Smooth muscle cell (in vitro differentiated cells): ENCODE measurements at regions not wholly inside any gene's neighbourhood (a gene's known extent, or its start where the extent isn't known, plus 50 kb on each side); places are given as distances from the start of the nearest gene placed in this dataset.

Experiments used
- DNase-seq: peaks from one replicate; lab custom pipeline; 2025; ENCODE audit not compliant: unreplicated experiment; lab: John Stamatoyannopoulos, UW
- H2AFZ ChIP-seq: fragments of 200-600 bp; sonication (generic); 2 replicates; pipeline ENCODE4 v1.6.0; 2016; ENCODE audit warnings: antibody characterized with exemption, low read depth, mild to moderate bottlenecking
- H3F3A ChIP-seq: fragments of 200-600 bp; sonication (generic); 2 replicates; pipeline ENCODE4 v1.6.0; 2017; ENCODE audit warnings: antibody characterized with exemption, low read depth
- H3K27ac ChIP-seq: fragments of 200-600 bp; sonication (generic); 2 replicates; pipeline ENCODE4 v1.5.1; 2016; ENCODE audit warnings: low read depth, mild to moderate bottlenecking
- H3K27me3 ChIP-seq: fragments of 200-600 bp; sonication (generic); 2 replicates; pipeline ENCODE4 v1.6.1; 2016; ENCODE audit warnings: low read depth, mild to moderate bottlenecking
- H3K36me3 ChIP-seq: fragments of 200-600 bp; sonication (generic); 2 replicates; pipeline ENCODE4 v1.5.1; 2016; ENCODE audit warnings: low read depth
- H3K4me1 ChIP-seq: fragments of 200-600 bp; sonication (generic); 2 replicates; pipeline ENCODE4 v1.5.1; 2016; ENCODE audit warnings: low read depth
- H3K4me2 ChIP-seq: fragments of 200-600 bp; sonication (generic); 2 replicates; pipeline ENCODE4 v1.6.0; 2016; ENCODE audit warnings: mild to moderate bottlenecking
- H3K4me3 ChIP-seq: fragments of 200-600 bp; sonication (generic); 2 replicates; pipeline ENCODE4 v1.5.1; 2016; ENCODE audit warnings: mild to moderate bottlenecking
- H3K79me2 ChIP-seq: fragments of 200-600 bp; sonication (generic); 2 replicates; pipeline ENCODE4 v1.6.0; 2016; ENCODE audit warnings: low read depth, mild to moderate bottlenecking
- H3K9ac ChIP-seq: fragments of 200-600 bp; sonication (generic); 2 replicates; pipeline ENCODE4 v1.6.0; 2016; ENCODE audit warnings: low read depth
- H3K9me3 ChIP-seq: fragments of 200-600 bp; sonication (generic); replicated peaks from 2 replicates; pipeline ENCODE4 v1.5.1; 2016; ENCODE audit warnings: low read depth
- H4K20me1 ChIP-seq: fragments of 200-600 bp; sonication (generic); 2 replicates; pipeline ENCODE4 v1.6.0; 2016; ENCODE audit warnings: low read depth
- CTCF ChIP-seq: fragments of 200-600 bp; sonication (generic); IDR thresholded peaks from 2 replicates; pipeline ENCODE4 v1.5.1; 2017; ENCODE audit warnings: borderline replicate concordance, mild to moderate bottlenecking, antibody characterized with exemption; ENCODE audit not compliant: insufficient read depth, poor library complexity, severe bottlenecking
- WGBS: methylation state at CpG from one replicate; pipeline ENCODE4 v1.1.7; 2016; ENCODE audit warnings: low lambda C conversion rate; 5-methylcytosine and 5-hydroxymethylcytosine counted together

DNA sequence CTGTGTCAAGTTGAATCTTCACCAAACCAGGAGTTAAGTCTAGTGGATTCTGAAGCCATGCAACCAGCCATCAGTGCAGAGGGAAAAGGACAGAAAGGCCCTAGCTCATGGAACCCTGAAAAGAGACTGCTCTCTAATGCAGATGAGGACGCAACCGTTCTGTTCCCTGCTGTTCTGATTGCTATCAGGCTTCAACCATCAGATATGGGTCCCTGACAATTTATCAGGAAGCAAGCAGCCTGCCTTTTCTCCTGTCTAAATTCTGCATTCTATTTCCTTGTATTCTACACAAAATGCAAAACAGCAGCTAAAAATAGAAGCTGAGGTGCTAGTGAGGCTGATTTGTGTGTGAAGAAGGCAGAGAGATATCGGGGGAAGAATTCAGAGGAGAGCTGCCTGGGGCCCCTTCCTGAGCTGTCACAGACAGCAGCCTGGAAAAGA is 68.4 kb upstream of the RTN4 start:
- H3K36me3 ChIP-seq, result no peaks in the 10 kb centered on the region
- H3K9ac ChIP-seq, result no peak overlapping the region
- no peak for TF ChIP-seq CTCF
- no peak overlapping the region for H3K4me3 ChIP-seq
- H3K4me2 ChIP-seq, result no peak overlapping the region
- no peaks in the 10 kb centered on the region for H3K79me2 ChIP-seq
- no peaks in the 10 kb centered on the region for H3K9me3 ChIP-seq
- no peak for DNase-seq
- no peak overlapping the region for H2AFZ ChIP-seq
- peaks cover 25% of the 10 kb centered on the region for H3K4me1 ChIP-seq
- H3K27ac ChIP-seq, result no peak overlapping the region
- H4K20me1 ChIP-seq, result no peaks in the 10 kb centered on the region
- WGBS, result 28% methylated on average over 3 of the region's 3 CpGs
- H3F3A ChIP-seq, result peaks cover 25% of the 10 kb centered on the region
- no peaks in the 10 kb centered on the region for H3K27me3 ChIP-seq

GRCh38 chr2:55116966-55117365 is 66.7 kb upstream of the RTN4 start:
- H3K4me2 ChIP-seq, result no peak overlapping the region
- H3K9ac ChIP-seq, result no peak overlapping the region
- no peaks in the 10 kb centered on the region for H4K20me1 ChIP-seq
- H3K4me1 ChIP-seq, result peaks cover 27% of the 10 kb centered on the region
- no peaks in the 10 kb centered on the region for H3K27me3 ChIP-seq
- H3K27ac ChIP-seq, result no peak overlapping the region
- no peaks in the 10 kb centered on the region for H3K36me3 ChIP-seq
- no peak for TF ChIP-seq CTCF
- no peak overlapping the region for H3K4me3 ChIP-seq
- peaks cover 35% of the 10 kb centered on the region for H3F3A ChIP-seq
- no peak overlapping the region for H2AFZ ChIP-seq
- 96% methylated on average over 7 of the region's 7 CpGs for WGBS
- no peak for DNase-seq
- no peaks in the 10 kb centered on the region for H3K79me2 ChIP-seq
- no peaks in the 10 kb centered on the region for H3K9me3 ChIP-seq

DNA sequence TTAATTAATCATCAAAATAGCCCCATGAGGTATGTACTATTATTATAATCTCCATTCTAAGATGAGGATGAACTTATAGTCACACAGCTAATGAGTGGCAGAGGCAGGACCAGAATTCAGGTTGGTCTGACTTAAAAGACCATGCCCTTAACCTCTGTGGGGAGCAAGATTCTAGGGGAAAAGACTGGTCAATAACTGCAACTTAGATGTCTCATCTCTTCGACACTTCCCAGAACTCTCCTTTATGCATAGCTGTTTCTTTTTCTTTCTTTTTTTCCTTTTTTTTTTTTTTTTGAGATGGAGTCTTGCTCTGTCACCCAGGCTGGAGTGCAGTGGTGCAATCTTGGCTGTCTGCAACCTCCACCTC is 66.3 kb upstream of the RTN4 start:
- WGBS, result 90% methylated on average over 1 of the region's 1 CpG
- H3K9me3 ChIP-seq, result no peaks in the 10 kb centered on the region
- H2AFZ ChIP-seq, result no peak overlapping the region
- no peak for DNase-seq
- no peaks in the 10 kb centered on the region for H3K27me3 ChIP-seq
- peak overlapping the region; percentile 4 for H3K27ac ChIP-seq
- H3F3A ChIP-seq, result peaks cover 35% of the 10 kb centered on the region
- H4K20me1 ChIP-seq, result no peaks in the 10 kb centered on the region
- H3K4me1 ChIP-seq, result peaks cover 29% of the 10 kb centered on the region
- TF ChIP-seq CTCF, result no peak
- H3K4me3 ChIP-seq, result no peak overlapping the region
- H3K4me2 ChIP-seq, result no peak overlapping the region
- no peaks in the 10 kb centered on the region for H3K36me3 ChIP-seq
- no peaks in the 10 kb centered on the region for H3K79me2 ChIP-seq
- no peak overlapping the region for H3K9ac ChIP-seq

GRCh38 chr2:55115761-55116597 is 65.7 kb upstream of the RTN4 start:
- peaks cover 30% of the 10 kb centered on the region for H3F3A ChIP-seq
- H3K4me1 ChIP-seq, result peaks cover 34% of the 10 kb centered on the region
- peak overlapping the region; percentile 32 for H3K4me2 ChIP-seq
- 36% methylated on average over 4 of the region's 4 CpGs for WGBS
- no peak overlapping the region for H3K9ac ChIP-seq
- H3K79me2 ChIP-seq, result no peaks in the 10 kb centered on the region
- no peaks in the 10 kb centered on the region for H4K20me1 ChIP-seq
- no peak overlapping the region for H2AFZ ChIP-seq
- H3K4me3 ChIP-seq, result no peak overlapping the region
- TF ChIP-seq CTCF, result no peak
- H3K36me3 ChIP-seq, result no peaks in the 10 kb centered on the region
- H3K27ac ChIP-seq, result peak overlapping the region; percentile 4
- no peaks in the 10 kb centered on the region for H3K9me3 ChIP-seq
- no peaks in the 10 kb centered on the region for H3K27me3 ChIP-seq
- no peak for DNase-seq
